Colonic mucosa (tissue), 4 donors: ENCODE measurements at regions not wholly inside any gene's neighbourhood (a gene's known extent, or its start where the extent isn't known, plus 50 kb on each side); places are given as distances from the start of the nearest gene placed in this dataset.

Experiments used
- DNase-seq: peaks from one replicate; pipeline ENCODE4 v3.0.0-alpha.2; 2020
- H3K27ac ChIP-seq: fragments of 200-600 bp; one replicate; pipeline ENCODE4 v1.8.0; 2021
- H3K27me3 ChIP-seq: fragments of 200-600 bp; one replicate; pipeline ENCODE4 v1.8.0; 2021
- H3K36me3 ChIP-seq: fragments of 200-600 bp; one replicate; pipeline ENCODE4 v1.8.0; 2021
- H3K4me1 ChIP-seq: fragments of 200-600 bp; one replicate; pipeline ENCODE4 v1.8.0; 2021; ENCODE audit warnings: mild to moderate bottlenecking
- H3K4me3 ChIP-seq: fragments of 200-600 bp; one replicate; pipeline ENCODE4 v1.8.0; 2021
- H3K9ac ChIP-seq, 2 donors: one replicate each; pipeline ENCODE4 v1.7.0; 2013; ENCODE audit warnings: control low read depth in 2 of 2, low read depth in 2 of 2, low read length in 2 of 2
- H3K9me3 ChIP-seq: fragments of 200-600 bp; one replicate; pipeline ENCODE4 v1.8.0; 2021
- intact Hi-C: fragments of 100-400 bp; cut with DNase I; formaldehyde crosslinking; loops from one replicate; pipeline ENCODE4 v1.14.1; 2022
- TF ChIP-seq, protein P1 (sequence below): fragments of 200-600 bp; IDR thresholded peaks from one replicate; pipeline ENCODE4 v1.8.0; 2022; ENCODE audit warnings: antibody characterized with exemption, mild to moderate bottlenecking
- donor health status: healthy.
- donor health status: DM: no; HTN: no; CAD: no.
- donor health status: DM: no; HTN: no; CAD: no.

DNA sequence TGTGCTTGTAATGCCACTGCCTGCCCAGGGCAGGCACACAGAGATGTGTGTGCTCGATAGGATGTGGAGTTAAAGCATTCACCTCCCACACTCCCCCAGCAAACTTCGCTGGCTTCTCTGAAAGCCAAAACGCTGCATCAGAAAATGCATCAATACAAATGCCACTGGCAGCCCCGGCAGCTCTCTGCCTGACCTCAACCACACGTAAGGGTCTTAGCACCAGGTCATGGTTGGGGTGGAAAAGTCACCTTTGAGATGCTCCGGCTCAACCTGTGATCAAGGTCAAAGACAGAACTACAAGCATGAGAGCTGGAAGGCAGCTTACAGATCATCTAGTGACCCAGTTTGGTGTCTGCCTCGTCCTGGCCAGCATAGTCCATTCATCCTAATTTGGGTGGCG lies 114.4 kb upstream of the NANOS1 start:
- TF ChIP-seq, protein P1, sequence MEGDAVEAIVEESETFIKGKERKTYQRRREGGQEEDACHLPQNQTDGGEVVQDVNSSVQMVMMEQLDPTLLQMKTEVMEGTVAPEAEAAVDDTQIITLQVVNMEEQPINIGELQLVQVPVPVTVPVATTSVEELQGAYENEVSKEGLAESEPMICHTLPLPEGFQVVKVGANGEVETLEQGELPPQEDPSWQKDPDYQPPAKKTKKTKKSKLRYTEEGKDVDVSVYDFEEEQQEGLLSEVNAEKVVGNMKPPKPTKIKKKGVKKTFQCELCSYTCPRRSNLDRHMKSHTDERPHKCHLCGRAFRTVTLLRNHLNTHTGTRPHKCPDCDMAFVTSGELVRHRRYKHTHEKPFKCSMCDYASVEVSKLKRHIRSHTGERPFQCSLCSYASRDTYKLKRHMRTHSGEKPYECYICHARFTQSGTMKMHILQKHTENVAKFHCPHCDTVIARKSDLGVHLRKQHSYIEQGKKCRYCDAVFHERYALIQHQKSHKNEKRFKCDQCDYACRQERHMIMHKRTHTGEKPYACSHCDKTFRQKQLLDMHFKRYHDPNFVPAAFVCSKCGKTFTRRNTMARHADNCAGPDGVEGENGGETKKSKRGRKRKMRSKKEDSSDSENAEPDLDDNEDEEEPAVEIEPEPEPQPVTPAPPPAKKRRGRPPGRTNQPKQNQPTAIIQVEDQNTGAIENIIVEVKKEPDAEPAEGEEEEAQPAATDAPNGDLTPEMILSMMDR, result no peak
- Histone ChIP-seq H3K4me3 (no peak overlapping the region), H3K36me3 (no peaks in the 10 kb centered on the region), H3K27me3 (no peaks in the 10 kb centered on the region), H3K9me3 (no peaks in the 10 kb centered on the region), H3K27ac (no peak overlapping the region), H3K4me1 (no peaks in the 10 kb centered on the region), H3K9ac (no peak overlapping the region)
- DNase-seq, result no peak
- intact Hi-C loops, result no loop called here

DNA sequence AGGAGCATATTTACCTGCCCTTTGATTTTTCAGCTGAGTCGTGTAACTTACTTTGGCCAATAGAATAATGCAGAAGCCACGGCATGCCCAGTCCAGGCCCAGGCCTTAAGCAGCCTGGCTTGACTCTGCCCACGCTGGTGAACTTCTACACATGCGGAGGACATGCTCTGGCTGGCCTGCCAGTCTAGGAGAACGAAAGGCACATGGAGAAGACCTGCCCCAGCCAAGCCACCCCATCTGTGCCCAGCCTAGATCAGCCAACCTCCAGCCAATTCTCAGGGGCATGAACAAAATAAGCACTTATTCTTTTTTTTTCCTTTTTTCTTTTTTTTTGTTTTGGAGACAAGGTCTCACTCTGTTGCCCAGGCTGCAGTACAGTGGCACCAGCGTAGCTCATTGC lies 112.7 kb upstream of the NANOS1 start:
- Histone ChIP-seq H3K4me3 (no peak overlapping the region), H3K36me3 (no peaks in the 10 kb centered on the region), H3K4me1 (no peaks in the 10 kb centered on the region), H3K9ac (no peak overlapping the region), H3K27ac (no peak overlapping the region), H3K9me3 (no peaks in the 10 kb centered on the region), H3K27me3 (no peaks in the 10 kb centered on the region)
- no peak for DNase-seq
- TF ChIP-seq, protein P1, result no peak
- intact Hi-C loops, result no loop called here

DNA sequence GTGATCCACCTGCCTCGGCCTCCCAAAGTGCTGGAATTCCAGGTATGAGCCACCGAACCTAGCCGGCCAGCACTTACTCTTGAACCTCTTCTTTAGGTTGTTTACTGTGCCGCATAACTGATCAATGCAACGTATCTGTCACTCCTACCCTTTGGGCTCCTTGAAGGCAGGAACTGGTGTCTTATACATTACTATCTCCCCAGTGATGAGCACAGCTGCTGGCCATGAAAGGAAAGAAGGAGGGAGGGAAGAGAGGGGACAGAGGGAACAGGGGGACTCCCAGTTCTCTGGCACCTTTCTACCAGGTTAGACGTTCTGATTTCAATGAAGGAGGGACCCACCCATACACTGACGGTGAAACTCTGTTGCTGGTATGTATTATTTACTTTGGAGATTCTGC lies 111.8 kb upstream of the NANOS1 start:
- no peaks in the 10 kb centered on the region for H3K27me3 ChIP-seq
- intact Hi-C loops, result no loop called here
- H3K4me3 ChIP-seq, result no peak overlapping the region
- H3K4me1 ChIP-seq, result no peaks in the 10 kb centered on the region
- no peak overlapping the region for H3K9ac ChIP-seq
- no peak overlapping the region for H3K27ac ChIP-seq
- H3K9me3 ChIP-seq, result no peaks in the 10 kb centered on the region
- TF ChIP-seq, protein P1, result no peak
- DNase-seq, result no peak
- H3K36me3 ChIP-seq, result no peaks in the 10 kb centered on the region

DNA sequence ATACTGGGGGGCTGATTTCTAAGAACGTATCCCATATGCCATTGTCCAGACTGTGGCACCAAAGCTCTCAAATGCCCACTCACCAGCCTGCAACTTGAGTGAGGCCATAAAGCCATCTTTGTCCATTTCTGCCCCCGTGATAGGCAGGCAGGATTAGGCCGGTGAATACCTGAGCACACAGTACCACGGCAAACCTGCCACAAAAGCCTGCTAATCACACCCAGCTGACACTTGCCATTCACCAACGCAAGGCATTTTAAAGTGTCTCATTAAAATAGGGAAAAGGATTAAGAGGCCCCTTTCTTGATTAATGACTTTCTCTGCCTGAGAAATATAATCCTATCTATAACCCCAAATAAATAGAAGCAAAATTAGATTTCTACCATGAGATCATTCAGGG lies 111.4 kb upstream of the NANOS1 start:
- TF ChIP-seq, protein P1, result no peak
- no peak overlapping the region for H3K9ac ChIP-seq
- DNase-seq, result no peak

DNA sequence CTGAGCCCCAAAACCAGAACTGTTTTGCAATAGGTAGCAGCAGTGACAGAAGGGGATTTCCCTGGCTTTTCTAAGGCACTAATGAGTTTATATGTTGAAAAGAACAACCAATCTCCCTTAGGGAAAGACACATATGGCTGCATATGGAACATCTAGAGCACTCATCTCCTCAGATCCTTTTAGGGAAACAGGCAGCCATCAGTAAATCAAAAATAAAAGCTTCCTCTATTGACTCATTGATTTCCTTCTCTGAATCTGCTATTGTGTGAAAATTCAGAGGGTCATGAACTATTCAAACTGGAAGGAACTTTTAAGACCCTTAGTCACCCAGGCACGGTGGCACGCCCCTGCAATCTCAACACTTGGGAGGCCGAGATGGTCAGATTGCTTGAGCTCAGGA lies 110.9 kb upstream of the NANOS1 start:
- DNase-seq, result no peak
- Histone ChIP-seq H3K9ac (no peak overlapping the region), H3K27ac (no peak overlapping the region), H3K27me3 (no peaks in the 10 kb centered on the region), H3K4me1 (no peaks in the 10 kb centered on the region), H3K36me3 (no peaks in the 10 kb centered on the region), H3K4me3 (no peak overlapping the region), H3K9me3 (no peaks in the 10 kb centered on the region)
- intact Hi-C loops, result no loop called here
- TF ChIP-seq, protein P1, result no peak

More for the DNA sequence above, 111.4 kb upstream of the NANOS1 start:
- Histone ChIP-seq H3K4me3 (no peak overlapping the region), H3K9me3 (no peaks in the 10 kb centered on the region), H3K27ac (no peak overlapping the region), H3K4me1 (no peaks in the 10 kb centered on the region), H3K27me3 (no peaks in the 10 kb centered on the region), H3K36me3 (no peaks in the 10 kb centered on the region)
- intact Hi-C loops, result no loop called here

DNA sequence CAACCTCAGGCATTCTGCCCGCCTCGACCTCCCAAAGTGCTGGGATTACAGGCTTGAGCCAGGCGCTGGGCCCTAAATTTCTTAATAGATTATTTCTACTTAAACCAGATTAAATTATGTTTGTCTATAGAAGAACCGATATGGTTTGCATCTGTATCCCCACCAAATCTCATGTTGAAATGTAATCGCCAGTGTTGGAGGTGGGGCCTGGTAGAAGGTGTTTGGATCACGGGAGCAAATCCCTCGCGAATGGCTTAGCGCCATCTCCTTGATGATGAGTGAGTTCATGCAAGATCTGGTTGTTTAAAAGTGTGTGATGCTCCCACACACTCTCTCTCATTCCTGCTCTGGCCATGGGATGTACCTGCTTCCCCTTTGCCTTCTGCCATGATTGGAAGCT lies 109.3 kb upstream of the NANOS1 start:
- intact Hi-C loops, result no loop called here
- Histone ChIP-seq H3K27ac (no peak overlapping the region), H3K4me1 (no peaks in the 10 kb centered on the region), H3K27me3 (no peaks in the 10 kb centered on the region), H3K36me3 (no peaks in the 10 kb centered on the region), H3K4me3 (no peak overlapping the region), H3K9ac (no peak overlapping the region), H3K9me3 (no peaks in the 10 kb centered on the region)
- TF ChIP-seq, protein P1, result no peak
- DNase-seq, result no peak
